DOHH2 (cell line): ENCODE measurements at regions not wholly inside any gene's neighbourhood (a gene's known extent, or its start where the extent isn't known, plus 50 kb on each side); places are given as distances from the start of the nearest gene placed in this dataset.

Experiments used
- H3F3A ChIP-seq: fragments of 200-600 bp; sonication (generic), shearing (Covaris generic); 2 replicates; pipeline ENCODE4 v1.6.0; 2016; ENCODE audit warnings: antibody characterized with exemption, mild to moderate bottlenecking; ENCODE audit not compliant: control insufficient read depth, insufficient read depth
- H3K27ac ChIP-seq: fragments of 200-600 bp; sonication (generic); 2 replicates; pipeline ENCODE4 v1.5.1; 2014; ENCODE audit warnings: low read depth, mild to moderate bottlenecking, low read length, moderate library complexity
- H3K27me3 ChIP-seq: fragments of 200-600 bp; sonication (generic); 2 replicates; pipeline ENCODE4 v1.6.1; 2014; ENCODE audit warnings: mild to moderate bottlenecking, low read length, mixed read lengths; ENCODE audit not compliant: control insufficient read depth
- H3K36me3 ChIP-seq: fragments of 200-600 bp; sonication (generic); 2 replicates; pipeline ENCODE4 v1.6.1; 2014; ENCODE audit warnings: mild to moderate bottlenecking, low read length, moderate library complexity, mixed read lengths; ENCODE audit not compliant: control insufficient read depth
- H3K4me1 ChIP-seq: fragments of 200-600 bp; sonication (generic); 2 replicates; pipeline ENCODE4 v1.6.1; 2014; ENCODE audit warnings: mild to moderate bottlenecking, low read length, mixed read lengths; ENCODE audit not compliant: control insufficient read depth
- H3K4me2 ChIP-seq: fragments of 200-600 bp; sonication (generic); 2 replicates; pipeline ENCODE4 v1.6.0; 2014; ENCODE audit warnings: mild to moderate bottlenecking, low read length, moderate library complexity
- H3K4me3 ChIP-seq: fragments of 200-600 bp; sonication (generic); 2 replicates; pipeline ENCODE4 v1.5.1; 2014; ENCODE audit warnings: mild to moderate bottlenecking, low read length, mixed read lengths
- H3K79me2 ChIP-seq: fragments of 200-600 bp; sonication (generic); 2 replicates; pipeline ENCODE4 v1.6.1; 2014; ENCODE audit warnings: mild to moderate bottlenecking, low read length, mixed read lengths; ENCODE audit not compliant: control insufficient read depth
- H3K9me2 ChIP-seq: fragments of 200-600 bp; sonication (generic); replicated peaks from 2 replicates; pipeline ENCODE4 v1.6.1; 2014; ENCODE audit warnings: mild to moderate bottlenecking, low read length, mixed read lengths; ENCODE audit not compliant: control insufficient read depth
- H3K9me3 ChIP-seq: fragments of 200-600 bp; sonication (generic); 2 replicates; pipeline ENCODE4 v1.6.1; 2014; ENCODE audit warnings: antibody characterized with exemption, low read length, mixed read lengths; ENCODE audit not compliant: control insufficient read depth, insufficient read depth
- H4K20me1 ChIP-seq: fragments of 200-600 bp; sonication (generic); 2 replicates; pipeline ENCODE4 v1.6.0; 2014; ENCODE audit warnings: low read depth, mild to moderate bottlenecking, antibody characterized with exemption, low read length, moderate library complexity; ENCODE audit not compliant: control insufficient read depth, insufficient read depth
- EZH2phosphoT487 ChIP-seq: fragments of 200-600 bp; sonication (generic); IDR thresholded peaks from 2 replicates; pipeline ENCODE4 v1.6.1; 2017; ENCODE audit warnings: borderline replicate concordance, mild to moderate bottlenecking, antibody characterized with exemption, low read length, moderate library complexity, mixed read lengths
- TF ChIP-seq, protein P1 (sequence below): fragments of 200-600 bp; sonication (generic); IDR thresholded peaks from one replicate; pipeline ENCODE4 v1.5.1; 2014; ENCODE audit warnings: antibody characterized with exemption, mild to moderate bottlenecking, low read depth, low read length; ENCODE audit not compliant: poor library complexity, severe bottlenecking

- H3K9me3 ChIP-seq: no peaks in the 10 kb centered on the region
These were observed 291.8 kb downstream of the SDHAF3 start for GRCh38 chr7:97409346-97409745.

DNA sequence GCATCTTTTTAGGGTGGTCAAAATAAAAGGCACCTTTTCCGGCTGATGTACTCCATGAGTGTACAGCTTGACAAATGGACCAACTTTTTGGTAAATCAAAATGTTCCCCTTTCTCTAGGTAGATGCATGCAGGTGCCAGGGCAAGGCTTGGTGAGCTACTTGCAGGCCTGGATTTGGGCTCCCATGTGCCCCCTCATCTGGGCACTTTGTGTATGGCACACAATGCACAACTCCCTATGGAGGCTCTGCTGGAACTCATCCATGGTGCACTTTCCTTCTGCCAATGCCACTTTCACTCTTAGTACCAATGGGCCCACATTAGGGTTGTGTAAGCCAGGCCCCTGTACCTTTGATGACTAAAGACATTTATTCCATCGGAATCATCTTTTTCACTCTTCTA is 300.8 kb downstream of the SDHAF3 start:
- Histone ChIP-seq H3K4me2 (no peak overlapping the region), H3K27ac (no peak overlapping the region), H3K9me3 (no peaks in the 10 kb centered on the region), H3K4me3 (no peak overlapping the region), H3K4me1 (no peaks in the 10 kb centered on the region), H3K79me2 (no peaks in the 10 kb centered on the region), H3K27me3 (no peaks in the 10 kb centered on the region), H3K36me3 (no peaks in the 10 kb centered on the region), H3F3A (no peaks in the 10 kb centered on the region), H3K9me2 (no peaks in the 10 kb centered on the region), H4K20me1 (no peaks in the 10 kb centered on the region)
- TF ChIP-seq, protein P1, sequence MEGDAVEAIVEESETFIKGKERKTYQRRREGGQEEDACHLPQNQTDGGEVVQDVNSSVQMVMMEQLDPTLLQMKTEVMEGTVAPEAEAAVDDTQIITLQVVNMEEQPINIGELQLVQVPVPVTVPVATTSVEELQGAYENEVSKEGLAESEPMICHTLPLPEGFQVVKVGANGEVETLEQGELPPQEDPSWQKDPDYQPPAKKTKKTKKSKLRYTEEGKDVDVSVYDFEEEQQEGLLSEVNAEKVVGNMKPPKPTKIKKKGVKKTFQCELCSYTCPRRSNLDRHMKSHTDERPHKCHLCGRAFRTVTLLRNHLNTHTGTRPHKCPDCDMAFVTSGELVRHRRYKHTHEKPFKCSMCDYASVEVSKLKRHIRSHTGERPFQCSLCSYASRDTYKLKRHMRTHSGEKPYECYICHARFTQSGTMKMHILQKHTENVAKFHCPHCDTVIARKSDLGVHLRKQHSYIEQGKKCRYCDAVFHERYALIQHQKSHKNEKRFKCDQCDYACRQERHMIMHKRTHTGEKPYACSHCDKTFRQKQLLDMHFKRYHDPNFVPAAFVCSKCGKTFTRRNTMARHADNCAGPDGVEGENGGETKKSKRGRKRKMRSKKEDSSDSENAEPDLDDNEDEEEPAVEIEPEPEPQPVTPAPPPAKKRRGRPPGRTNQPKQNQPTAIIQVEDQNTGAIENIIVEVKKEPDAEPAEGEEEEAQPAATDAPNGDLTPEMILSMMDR: peak; percentile 28
- no peak for TF ChIP-seq EZH2phosphoT487

More at GRCh38 chr7:97409346-97409745, 291.8 kb downstream of the SDHAF3 start:
- Histone ChIP-seq H3K9me2 (no peaks in the 10 kb centered on the region), H3F3A (no peaks in the 10 kb centered on the region), H3K36me3 (no peaks in the 10 kb centered on the region), H3K4me2 (no peak overlapping the region), H3K4me1 (no peaks in the 10 kb centered on the region), H3K79me2 (no peaks in the 10 kb centered on the region), H3K4me3 (no peak overlapping the region), H4K20me1 (no peaks in the 10 kb centered on the region), H3K27ac (no peak overlapping the region), H3K27me3 (no peaks in the 10 kb centered on the region; the same call in 1 of the 2 replicates)
- TF ChIP-seq, protein P1: no peak
- no peak for TF ChIP-seq EZH2phosphoT487

DNA sequence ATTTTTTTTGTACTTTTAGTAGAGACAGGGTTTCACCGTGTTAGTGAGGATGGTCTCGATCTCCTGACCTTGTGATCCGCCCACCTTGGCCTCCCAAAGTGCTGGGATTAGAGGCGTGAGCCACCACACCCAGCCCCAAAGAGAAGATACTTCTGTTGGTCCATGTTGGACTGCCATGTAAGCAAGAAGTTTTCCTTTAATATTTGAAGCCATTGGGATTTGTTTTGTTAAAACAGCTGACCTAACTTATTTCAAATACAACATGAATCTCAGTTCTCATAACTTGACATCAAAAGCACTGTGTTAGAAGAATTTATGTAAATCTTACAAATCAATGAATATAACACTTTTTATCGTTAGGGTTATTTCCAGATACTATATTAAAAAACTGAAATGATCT is 302.4 kb downstream of the SDHAF3 start:
- H3K27ac ChIP-seq: no peak overlapping the region
- no peaks in the 10 kb centered on the region for H3K9me2 ChIP-seq
- no peak overlapping the region for H3K4me2 ChIP-seq
- H3K27me3 ChIP-seq: no peaks in the 10 kb centered on the region
- no peaks in the 10 kb centered on the region for H3K4me1 ChIP-seq
- H3K4me3 ChIP-seq: no peak overlapping the region
- TF ChIP-seq, protein P1: no peak
- no peak for TF ChIP-seq EZH2phosphoT487
- no peaks in the 10 kb centered on the region for H3K9me3 ChIP-seq
- no peaks in the 10 kb centered on the region for H3K79me2 ChIP-seq
- no peaks in the 10 kb centered on the region for H4K20me1 ChIP-seq
- no peaks in the 10 kb centered on the region for H3F3A ChIP-seq
- no peaks in the 10 kb centered on the region for H3K36me3 ChIP-seq

DNA sequence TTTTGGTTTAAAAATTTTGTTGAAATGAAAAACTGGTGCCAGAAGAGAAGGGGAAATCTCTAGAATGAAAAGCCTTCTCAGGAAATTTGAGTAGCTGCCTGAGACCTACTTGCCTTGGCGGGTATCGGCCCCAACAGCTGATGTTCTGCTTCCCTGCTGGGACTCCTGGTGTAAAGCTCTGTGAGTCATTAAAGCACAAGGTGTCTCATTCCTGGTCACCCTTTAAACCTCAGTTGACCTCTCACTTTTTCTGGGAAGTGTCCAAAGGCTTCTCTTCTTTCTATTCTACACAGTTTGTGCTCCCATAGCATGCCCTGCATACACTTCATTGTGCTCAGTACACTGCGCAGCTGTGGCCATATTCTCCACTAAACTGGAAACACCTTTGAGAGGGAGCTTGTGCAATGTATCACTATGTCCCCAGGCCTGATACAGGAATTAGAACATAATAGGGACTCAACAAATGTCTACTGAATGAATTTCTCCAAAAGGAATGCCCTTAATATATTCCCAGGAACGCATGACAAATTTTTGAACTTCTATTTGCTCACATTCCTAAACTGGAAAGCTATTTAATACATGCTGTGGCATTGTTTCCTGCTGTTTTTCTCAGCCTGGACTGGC is 303.9 kb downstream of the SDHAF3 start:
- Histone ChIP-seq H3K36me3 (no peaks in the 10 kb centered on the region), H3K27ac (no peak overlapping the region), H3K4me3 (no peak overlapping the region), H3K27me3 (no peaks in the 10 kb centered on the region), H4K20me1 (no peaks in the 10 kb centered on the region), H3K79me2 (no peaks in the 10 kb centered on the region), H3K9me2 (no peaks in the 10 kb centered on the region), H3K9me3 (no peaks in the 10 kb centered on the region), H3K4me2 (no peak overlapping the region), H3K4me1 (no peaks in the 10 kb centered on the region), H3F3A (no peaks in the 10 kb centered on the region)
- TF ChIP-seq, protein P1: no peak
- no peak for TF ChIP-seq EZH2phosphoT487
